ENCODE measurements at regions not wholly inside any gene's neighbourhood (a gene's known extent, or its start where the extent isn't known, plus 50 kb on each side); places are given as distances from the start of the nearest gene placed in this dataset.
A peak's percentile ranks its signal among the peaks of the same experiment; 100 is the strongest.
"Not testable (repeated sequence)": the region's sequence is repeated elsewhere in the genome, so short reads cannot be mapped to it uniquely, and the experiment has no call there.

GRCh38 chr11:57871231-57871630 lies 109.6 kb downstream of the CTNND1 start:
- intact Hi-C loops (cut with DNase I), result no loop called here
- DNase-seq, result no peak

GRCh38 chr11:57873196-57873911 lies 111.8 kb downstream of the CTNND1 start:
- no peak for DNase-seq
- intact Hi-C loops (cut with DNase I), result no loop called here

DNA sequence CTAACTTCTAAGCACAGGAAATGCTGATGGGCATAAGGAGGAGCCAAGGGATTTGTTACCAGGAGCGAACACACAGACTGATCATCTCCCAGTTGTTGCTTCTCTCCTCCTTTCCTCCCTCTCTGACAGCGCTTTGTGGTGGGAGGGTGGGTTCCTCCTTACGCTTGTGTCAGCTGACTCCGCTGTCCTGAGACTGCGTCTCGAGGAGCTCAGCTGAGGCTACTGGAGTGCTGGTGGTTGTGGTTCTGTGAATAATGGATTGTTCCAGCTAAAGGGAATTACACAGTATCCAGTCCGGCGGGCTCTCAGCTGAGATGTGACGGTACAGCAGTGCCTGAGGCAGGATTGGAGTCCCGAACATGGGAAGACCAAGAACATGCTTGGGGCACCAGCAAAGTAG lies 113.4 kb downstream of the CTNND1 start:
- intact Hi-C loops (cut with DNase I), result no loop called here
- no peak for DNase-seq

GRCh38 chr11:57881647-57882046 lies 120.0 kb downstream of the CTNND1 start:
- DNase-seq, result no peak
- intact Hi-C loops (cut with DNase I), result no loop called here

DNA sequence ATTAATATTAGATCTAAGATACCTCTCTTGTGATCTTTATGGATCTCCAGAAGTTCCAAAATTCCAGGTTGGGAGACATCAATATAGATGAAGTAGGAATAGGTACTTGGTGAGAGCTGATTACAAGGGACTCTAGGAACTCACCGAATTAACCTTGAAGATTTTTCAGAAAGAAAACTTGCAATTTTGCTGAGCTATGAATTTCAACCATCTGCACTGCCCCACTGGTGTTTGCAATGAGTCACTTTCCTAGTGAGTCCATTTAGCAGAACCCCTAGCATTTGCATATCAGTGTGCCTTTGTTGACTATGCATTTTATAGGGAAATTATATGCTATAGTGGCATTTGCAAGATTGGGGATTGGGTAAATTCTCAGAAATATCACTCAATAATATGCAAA lies 122.0 kb downstream of the CTNND1 start:
- intact Hi-C loops (cut with DNase I), result no loop called here
- DNase-seq, result no peak

DNA sequence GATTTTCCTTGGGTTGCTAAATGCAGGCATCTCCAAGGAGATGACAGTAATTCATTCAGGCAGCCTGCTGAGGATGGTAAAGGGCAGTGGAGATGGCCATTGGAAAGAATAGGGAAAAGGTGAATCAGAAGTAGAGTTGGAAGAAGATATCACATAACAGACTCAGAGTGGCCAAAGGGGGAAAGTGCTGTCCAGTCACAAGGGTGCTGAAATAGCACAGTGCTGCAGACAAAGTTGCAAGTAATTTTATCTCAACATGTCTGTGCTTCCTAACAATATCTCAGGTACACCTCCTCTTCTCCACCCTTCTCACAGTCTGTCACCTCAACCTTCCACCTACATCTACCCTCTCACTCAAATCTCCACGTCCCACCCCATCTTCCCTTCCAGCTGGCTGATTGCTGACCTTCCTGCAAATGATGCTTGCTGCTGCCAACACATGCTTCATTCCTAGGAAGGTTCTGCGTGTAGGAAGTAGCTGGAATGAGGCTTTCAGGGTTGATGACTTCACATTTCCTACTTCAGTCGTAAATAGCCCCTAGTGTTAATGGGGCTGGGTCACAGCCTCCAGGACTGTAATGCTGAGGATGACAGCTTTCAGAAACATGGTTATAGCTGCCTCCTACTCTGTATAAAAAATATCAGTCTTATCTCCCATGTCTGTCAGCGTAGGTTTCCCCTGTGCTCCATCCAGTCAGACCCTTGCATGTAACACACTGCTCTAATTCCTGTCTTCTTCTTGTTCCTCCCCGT lies 123.9 kb downstream of the CTNND1 start:
- no peak for DNase-seq
- intact Hi-C loops (cut with DNase I), result no loop called here

GRCh38 chr11:57888386-57888785 lies 126.8 kb downstream of the CTNND1 start:
- intact Hi-C loops (cut with DNase I), result no loop called here
- DNase-seq, result peak in 2 of 10 donors; percentile 8 to 14

GRCh38 chr11:57890521-57890920 lies 128.9 kb downstream of the CTNND1 start:
- no peak for DNase-seq
- intact Hi-C loops (cut with DNase I), result no loop called here

GRCh38 chr11:57893200-57893599 lies 130.5 kb upstream of the OR9Q1 start:
- intact Hi-C loops (cut with DNase I); DNase-seq: not testable (repeated sequence)

DNA sequence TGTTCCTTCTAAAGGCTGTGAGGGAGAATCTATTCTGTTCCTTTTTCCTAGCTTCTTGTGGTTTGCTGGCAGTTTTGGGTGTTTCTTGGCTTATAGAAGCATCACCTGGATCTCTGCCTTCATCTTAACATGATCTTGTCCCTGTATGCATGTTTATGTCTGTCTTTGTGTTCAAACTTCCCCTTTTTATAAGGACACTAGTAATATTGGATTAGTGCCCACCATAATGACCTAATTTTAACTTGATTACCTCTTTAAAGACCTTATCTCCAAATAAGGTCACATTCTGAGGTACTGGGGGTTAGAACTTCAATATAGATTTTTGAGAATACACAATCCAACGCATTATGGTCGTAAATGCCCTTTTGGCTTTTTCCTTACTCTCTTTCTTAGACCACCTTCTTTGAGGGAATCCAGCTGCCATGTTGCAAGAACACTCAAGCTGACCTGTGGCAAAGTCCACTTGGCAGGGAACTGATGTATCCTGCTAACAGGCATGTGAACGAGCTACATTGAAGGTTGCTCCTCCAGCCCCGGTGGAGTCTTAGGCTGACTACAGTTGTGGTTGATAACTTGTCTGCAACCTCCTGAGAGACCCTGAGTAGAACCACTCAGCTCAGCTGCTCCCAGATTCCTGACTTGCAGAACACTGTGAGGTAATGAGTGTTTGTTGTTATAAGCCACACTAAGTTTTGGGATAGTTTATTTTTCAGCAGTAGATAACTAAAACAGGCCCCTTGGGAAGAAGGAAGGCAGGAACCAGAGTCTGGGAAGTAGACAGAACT lies 127.1 kb upstream of the OR9Q1 start:
- intact Hi-C loops (cut with DNase I), result no loop called here

GRCh38 chr11:57899378-57899777 lies 124.3 kb upstream of the OR9Q1 start:
- intact Hi-C loops (cut with DNase I), result no loop called here
- DNase-seq, result no peak

More for the DNA sequence above, 127.1 kb upstream of the OR9Q1 start:
- no peak for DNase-seq

DNA sequence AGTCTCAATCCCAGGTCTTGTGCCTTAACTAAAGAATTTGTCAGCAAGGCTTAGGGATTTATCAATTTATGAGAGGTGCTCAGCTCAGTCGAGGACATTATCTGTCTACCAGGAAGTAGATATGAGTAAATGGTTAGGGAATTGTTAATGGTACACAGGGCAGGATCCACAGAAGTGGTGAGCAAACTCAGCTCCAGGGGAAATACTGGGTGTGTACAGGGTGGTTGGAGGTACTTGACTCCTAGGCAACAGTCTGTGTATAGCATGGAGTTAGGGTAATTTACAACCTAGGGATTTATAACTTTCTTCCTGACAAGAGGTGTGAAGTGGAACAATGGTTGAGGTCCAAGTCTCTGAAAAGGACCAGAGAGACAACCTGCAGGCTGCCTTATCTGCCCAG lies 123.4 kb upstream of the OR9Q1 start:
- no peak for DNase-seq
- intact Hi-C loops (cut with DNase I), result no loop called here

DNA sequence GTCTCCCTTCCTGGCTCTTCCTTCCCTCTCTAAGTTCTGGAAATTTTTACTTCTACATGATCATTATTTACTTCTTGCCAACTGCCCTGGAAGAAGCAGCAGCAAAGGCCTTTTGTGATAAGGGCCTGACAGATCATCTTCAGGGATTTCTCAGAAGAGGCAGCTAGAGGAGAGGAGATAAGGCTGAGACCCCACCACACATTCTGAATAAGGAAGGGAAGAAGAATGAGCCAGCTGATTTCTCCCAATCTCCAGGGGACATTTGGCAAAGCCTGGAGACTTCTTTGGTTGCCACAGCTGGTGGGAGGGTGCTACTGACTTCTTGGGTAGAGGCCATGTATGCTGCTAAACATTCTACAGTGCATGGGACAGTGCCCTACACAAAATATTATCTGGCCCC lies 122.4 kb upstream of the OR9Q1 start:
- no peak for DNase-seq
- intact Hi-C loops (cut with DNase I), result no loop called here

DNA sequence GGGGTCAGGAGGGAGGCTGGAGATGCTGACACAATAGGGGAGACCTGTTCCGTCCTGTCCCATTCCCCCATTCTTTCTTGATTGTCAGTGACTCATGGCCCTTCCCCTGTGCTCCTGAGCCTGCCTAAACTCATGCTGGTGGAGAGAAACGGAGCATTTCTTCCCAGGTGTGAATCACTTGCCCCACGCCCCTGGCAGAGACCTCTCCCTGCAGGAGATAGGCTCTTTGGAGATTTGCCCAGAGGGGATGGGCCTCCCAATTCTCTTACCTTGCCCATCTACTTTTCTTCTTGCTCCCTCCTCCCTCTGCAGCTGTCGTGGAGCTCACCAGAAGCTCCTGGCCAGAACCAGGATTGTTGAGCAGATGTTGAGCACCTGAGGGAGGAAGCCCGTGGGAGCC lies 121.9 kb upstream of the OR9Q1 start:
- intact Hi-C loops (cut with DNase I), result no loop called here
- DNase-seq, result no peak

DNA sequence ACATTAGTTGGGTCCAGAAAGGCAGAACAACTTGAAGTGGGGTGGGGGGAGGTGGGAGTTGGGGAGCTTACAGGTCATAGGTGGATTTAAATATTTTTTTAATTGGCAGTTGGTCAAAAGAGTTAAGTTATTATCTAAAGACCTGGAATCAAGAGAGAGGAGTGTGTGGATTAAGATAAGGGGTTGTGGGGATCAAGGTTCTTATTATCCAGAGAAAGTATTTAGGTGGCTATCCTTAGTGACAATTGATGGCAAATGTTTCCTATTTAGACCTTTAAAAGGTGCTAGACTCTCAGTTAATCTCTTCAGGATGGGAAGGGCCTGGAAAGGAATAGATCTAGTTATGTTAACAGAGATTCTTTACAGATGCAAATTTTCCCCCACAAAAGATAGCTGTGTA lies 120.7 kb upstream of the OR9Q1 start:
- intact Hi-C loops (cut with DNase I), result no loop called here
- no peak for DNase-seq

- peak in 8 of 10 donors; percentile 27 to 91 (median 58) for DNase-seq
- intact Hi-C loops (cut with DNase I), result no loop called here
Measured at GRCh38 chr11:57903441-57904123, 120.1 kb upstream of the OR9Q1 start.

DNA sequence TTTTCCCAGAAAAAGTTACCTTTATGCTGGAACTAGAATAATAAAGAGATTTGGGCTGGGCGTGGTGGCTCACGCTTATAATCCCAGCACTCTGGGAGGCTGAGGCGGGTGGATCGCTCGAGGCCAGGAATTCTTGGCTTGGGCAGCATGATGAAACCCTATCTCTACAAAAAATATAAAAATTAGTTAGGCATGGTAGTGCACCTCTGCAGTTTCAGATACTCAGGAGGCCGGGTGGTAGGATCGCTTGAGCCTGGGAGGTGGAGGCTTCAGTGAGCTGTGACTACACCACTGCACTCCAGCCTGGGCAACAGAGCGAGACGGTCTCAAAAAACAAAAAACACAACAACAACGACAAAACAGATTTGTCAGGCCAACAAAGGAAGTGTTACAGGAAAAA lies 119.3 kb upstream of the OR9Q1 start:
- DNase-seq, result no peak

DNA sequence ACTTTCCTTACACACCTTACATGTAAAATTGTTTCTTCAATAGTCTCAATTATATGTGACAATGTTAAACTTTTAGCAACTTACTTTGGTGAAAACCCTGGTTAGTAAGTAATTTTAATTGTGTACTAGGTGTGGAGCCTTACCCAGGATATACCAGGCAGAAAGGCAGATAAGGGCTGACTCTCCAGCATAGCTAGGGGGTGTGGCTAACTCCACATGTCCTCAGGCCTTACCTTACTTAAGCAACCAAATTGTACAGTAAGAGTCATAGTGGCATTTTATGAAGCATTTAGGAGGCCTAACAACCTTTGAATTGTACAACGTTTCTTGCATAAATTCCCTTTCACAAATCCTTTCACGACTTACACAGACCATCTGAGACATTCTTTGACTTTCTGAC lies 118.2 kb upstream of the OR9Q1 start:
- intact Hi-C loops (cut with DNase I), result no loop called here
- no peak for DNase-seq

More for the DNA sequence above, 119.3 kb upstream of the OR9Q1 start:
- intact Hi-C loops (cut with DNase I), result no loop called here

DNA sequence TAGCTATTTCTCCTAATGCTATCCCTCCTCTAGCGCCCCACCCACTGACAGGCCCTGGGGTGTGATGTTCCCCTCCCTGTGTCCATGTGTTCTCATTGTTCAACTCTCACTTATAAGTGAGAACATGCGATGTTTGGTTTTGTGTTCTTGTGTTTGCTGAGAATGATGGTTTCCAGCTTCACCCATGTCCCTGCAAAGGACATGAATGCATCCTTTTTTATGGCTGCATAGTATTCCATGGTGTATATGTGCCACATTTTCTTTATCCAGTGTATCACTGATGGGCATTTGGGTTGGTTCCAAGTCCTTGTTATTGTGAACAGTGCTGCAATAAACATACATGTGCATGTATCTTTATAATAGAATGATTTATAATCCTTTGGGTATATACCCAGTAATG lies 115.3 kb upstream of the OR9Q1 start:
- intact Hi-C loops (cut with DNase I); DNase-seq: not testable (repeated sequence)

DNA sequence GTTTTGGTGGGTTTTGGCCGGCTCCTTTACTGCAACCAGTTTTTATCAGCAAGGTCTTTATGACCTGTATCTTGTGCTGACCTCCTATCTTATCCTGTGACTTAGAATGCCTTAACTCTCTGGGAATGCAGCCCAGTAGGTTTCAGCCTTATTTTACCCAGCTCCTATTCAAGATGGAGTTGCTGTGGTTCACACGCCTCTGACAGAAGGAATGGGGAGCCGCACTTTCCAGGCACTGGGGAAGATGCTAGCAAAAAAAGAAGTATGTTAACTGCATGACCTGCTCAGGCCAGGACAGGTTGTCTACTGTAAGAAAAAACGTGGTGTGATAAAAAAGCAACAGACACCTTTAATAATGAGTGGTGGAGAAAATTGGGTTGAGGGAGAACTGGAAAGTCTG lies 112.2 kb upstream of the OR9Q1 start:
- DNase-seq; intact Hi-C loops (cut with DNase I): not testable (repeated sequence)

All from posterior cingulate gyrus (tissue), 11 donors.